MM.1S (cell line): ENCODE measurements at regions not wholly inside any gene's neighbourhood (a gene's known extent, or its start where the extent isn't known, plus 50 kb on each side); places are given as distances from the start of the nearest gene placed in this dataset.

ENCODE experiments used
- DNase-seq: peaks from one replicate; pipeline ENCODE4 v3.0.0-alpha.2; 2015
- H2AFZ ChIP-seq: fragments of 300-600 bp; sonication (generic); 2 replicates; pipeline ENCODE4 v1.6.0; 2016; ENCODE audit warnings: antibody characterized with exemption, low read length
- H3F3A ChIP-seq: fragments of 300-600 bp; sonication (generic); 2 replicates; pipeline ENCODE4 v1.6.1; 2016; ENCODE audit warnings: mild to moderate bottlenecking, antibody characterized with exemption, low read length, moderate library complexity, mixed read lengths; ENCODE audit not compliant: insufficient read depth
- H3K27ac ChIP-seq: fragments of 300-600 bp; sonication (generic); 2 replicates; pipeline ENCODE4 v1.5.1; 2016; ENCODE audit warnings: mild to moderate bottlenecking, low read length
- H3K27me3 ChIP-seq: fragments of 300-600 bp; sonication (generic); replicated peaks from 2 replicates; pipeline ENCODE4 v1.6.0; 2016; ENCODE audit warnings: low read length; ENCODE audit not compliant: insufficient read depth
- H3K36me3 ChIP-seq: fragments of 300-600 bp; sonication (generic); replicated peaks from 2 replicates; pipeline ENCODE4 v1.6.1; 2016; ENCODE audit warnings: mild to moderate bottlenecking, low read length, mixed read lengths; ENCODE audit not compliant: insufficient read depth
- H3K4me1 ChIP-seq: fragments of 300-600 bp; sonication (generic); 2 replicates; pipeline ENCODE4 v1.6.1; 2016; ENCODE audit warnings: low read length, mixed read lengths
- H3K4me2 ChIP-seq: fragments of 300-600 bp; sonication (generic); 2 replicates; pipeline ENCODE4 v1.6.0; 2016; ENCODE audit warnings: low read depth, low read length
- H3K4me3 ChIP-seq: fragments of 300-600 bp; sonication (generic); 2 replicates; pipeline ENCODE4 v1.5.1; 2016; ENCODE audit warnings: low read length, mixed read lengths
- H3K79me2 ChIP-seq: fragments of 300-600 bp; sonication (generic); 2 replicates; pipeline ENCODE4 v1.6.1; 2016; ENCODE audit warnings: mixed run types, low read length, mixed read lengths
- H3K9ac ChIP-seq: fragments of 300-600 bp; sonication (generic); 2 replicates; pipeline ENCODE4 v1.6.1; 2016; ENCODE audit warnings: low read length, mixed read lengths
- H3K9me2 ChIP-seq: fragments of 300-600 bp; sonication (generic); replicated peaks from 2 replicates; pipeline ENCODE4 v1.6.1; 2016; ENCODE audit warnings: mild to moderate bottlenecking, low read length, mixed read lengths; ENCODE audit not compliant: insufficient read depth
- H3K9me3 ChIP-seq: fragments of 300-600 bp; sonication (generic); replicated peaks from 2 replicates; pipeline ENCODE4 v1.6.1; 2016; ENCODE audit warnings: mild to moderate bottlenecking, low read length, mixed read lengths; ENCODE audit not compliant: insufficient read depth
- H4K20me1 ChIP-seq: fragments of 300-600 bp; sonication (generic); 2 replicates; pipeline ENCODE4 v1.6.1; 2016; ENCODE audit warnings: mild to moderate bottlenecking, low read length, moderate library complexity, mixed read lengths; ENCODE audit not compliant: insufficient read depth
- EZH2 ChIP-seq: fragments of 300-600 bp; sonication (generic); optimal IDR thresholded peaks from 2 replicates; pipeline ENCODE3; 2017; ENCODE audit warnings: low read depth, mild to moderate bottlenecking, antibody characterized with exemption, low read length, mixed read lengths
- EZH2phosphoT487 ChIP-seq: fragments of 300-600 bp; sonication (generic); IDR thresholded peaks from 2 replicates; pipeline ENCODE4 v1.6.1; 2018; ENCODE audit warnings: antibody characterized with exemption, low read length
- TF ChIP-seq, protein P1 (sequence below): fragments of 300-600 bp; sonication (generic); IDR thresholded peaks from 2 replicates; pipeline ENCODE4 v1.5.1; 2016; ENCODE audit warnings: antibody characterized with exemption, low read length, mixed read lengths

DNA sequence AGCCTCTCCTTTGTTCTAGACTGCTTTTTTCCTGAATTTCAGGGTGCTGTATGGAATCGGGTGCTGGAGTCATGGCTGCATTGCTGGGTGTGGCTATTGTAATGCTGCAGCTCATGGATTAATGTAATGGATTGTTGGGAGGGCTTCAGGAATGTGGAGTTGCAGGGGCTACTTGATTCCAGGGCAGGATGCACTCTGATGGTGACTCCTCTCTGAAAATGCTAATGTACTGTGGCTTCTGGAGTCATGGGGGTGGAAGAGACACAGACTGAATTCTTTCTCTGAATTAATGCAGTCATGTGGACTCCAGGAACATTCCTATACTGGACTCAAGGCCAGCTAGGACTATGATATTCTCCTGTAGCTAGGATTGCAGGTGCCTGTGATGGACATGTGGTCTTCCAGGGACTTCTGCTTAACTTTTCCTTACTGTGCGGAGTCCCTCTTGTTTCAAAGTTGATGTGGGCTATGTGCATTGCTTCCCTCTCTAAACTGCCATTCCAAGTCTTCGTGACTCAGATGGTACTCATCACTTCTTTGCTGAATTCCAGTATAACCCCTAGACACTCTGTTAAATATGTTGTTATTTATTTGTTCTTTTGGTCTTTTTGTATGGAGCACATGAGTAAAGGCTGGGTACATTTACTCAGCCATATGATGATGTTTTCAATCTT, 396.2 kb downstream of the KCTD16 start:
- TF ChIP-seq EZH2 = no peak
- TF ChIP-seq, protein P1, sequence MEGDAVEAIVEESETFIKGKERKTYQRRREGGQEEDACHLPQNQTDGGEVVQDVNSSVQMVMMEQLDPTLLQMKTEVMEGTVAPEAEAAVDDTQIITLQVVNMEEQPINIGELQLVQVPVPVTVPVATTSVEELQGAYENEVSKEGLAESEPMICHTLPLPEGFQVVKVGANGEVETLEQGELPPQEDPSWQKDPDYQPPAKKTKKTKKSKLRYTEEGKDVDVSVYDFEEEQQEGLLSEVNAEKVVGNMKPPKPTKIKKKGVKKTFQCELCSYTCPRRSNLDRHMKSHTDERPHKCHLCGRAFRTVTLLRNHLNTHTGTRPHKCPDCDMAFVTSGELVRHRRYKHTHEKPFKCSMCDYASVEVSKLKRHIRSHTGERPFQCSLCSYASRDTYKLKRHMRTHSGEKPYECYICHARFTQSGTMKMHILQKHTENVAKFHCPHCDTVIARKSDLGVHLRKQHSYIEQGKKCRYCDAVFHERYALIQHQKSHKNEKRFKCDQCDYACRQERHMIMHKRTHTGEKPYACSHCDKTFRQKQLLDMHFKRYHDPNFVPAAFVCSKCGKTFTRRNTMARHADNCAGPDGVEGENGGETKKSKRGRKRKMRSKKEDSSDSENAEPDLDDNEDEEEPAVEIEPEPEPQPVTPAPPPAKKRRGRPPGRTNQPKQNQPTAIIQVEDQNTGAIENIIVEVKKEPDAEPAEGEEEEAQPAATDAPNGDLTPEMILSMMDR = no peak
- TF ChIP-seq EZH2phosphoT487 = no peak
- no peak overlapping the region for H3K27ac ChIP-seq
- DNase-seq = no peak

DNA sequence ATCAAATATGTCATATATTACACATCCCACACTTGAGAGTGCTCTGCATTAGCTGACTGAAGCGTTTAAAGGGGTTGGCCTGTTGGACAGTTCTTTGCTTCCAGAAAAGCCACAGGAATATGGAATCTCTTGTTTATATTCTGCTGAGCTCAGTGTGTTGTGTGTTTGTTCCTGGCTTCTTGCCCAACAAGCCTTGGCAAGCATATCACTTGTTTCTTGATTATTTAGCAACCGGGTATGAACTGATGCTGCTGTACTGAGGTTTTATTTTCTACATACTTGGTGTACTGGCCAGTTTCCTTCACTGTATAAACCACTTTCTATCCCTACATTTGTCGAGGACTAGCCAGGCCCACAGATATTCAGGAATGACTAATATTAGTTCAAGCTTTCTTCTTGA, 378.9 kb downstream of the KCTD16 start:
- no peak for DNase-seq
- Histone ChIP-seq H4K20me1 (no peaks in the 10 kb centered on the region), H3K9ac (no peak overlapping the region), H3K79me2 (no peaks in the 10 kb centered on the region), H3K4me3 (no peak overlapping the region), H3K4me2 (no peak overlapping the region), H3K27ac (no peak overlapping the region), H3K27me3 (no peaks in the 10 kb centered on the region), H3K4me1 (no peaks in the 10 kb centered on the region), H3K36me3 (no peaks in the 10 kb centered on the region), H3K9me2 (no peaks in the 10 kb centered on the region), H3K9me3 (no peaks in the 10 kb centered on the region), H3F3A (no peaks in the 10 kb centered on the region), H2AFZ (no peak overlapping the region)
- TF ChIP-seq, protein P1 = no peak
- no peak for TF ChIP-seq EZH2
- TF ChIP-seq EZH2phosphoT487 = no peak

More for the DNA sequence above, 396.2 kb downstream of the KCTD16 start:
- Histone ChIP-seq H3K4me3 (no peak overlapping the region), H3K4me1 (no peaks in the 10 kb centered on the region), H2AFZ (no peak overlapping the region), H4K20me1 (no peaks in the 10 kb centered on the region), H3K79me2 (no peaks in the 10 kb centered on the region), H3K36me3 (no peaks in the 10 kb centered on the region), H3K9ac (no peak overlapping the region), H3K27me3 (no peaks in the 10 kb centered on the region), H3K9me2 (no peaks in the 10 kb centered on the region), H3K9me3 (no peaks in the 10 kb centered on the region), H3F3A (no peaks in the 10 kb centered on the region), H3K4me2 (no peak overlapping the region)

DNA sequence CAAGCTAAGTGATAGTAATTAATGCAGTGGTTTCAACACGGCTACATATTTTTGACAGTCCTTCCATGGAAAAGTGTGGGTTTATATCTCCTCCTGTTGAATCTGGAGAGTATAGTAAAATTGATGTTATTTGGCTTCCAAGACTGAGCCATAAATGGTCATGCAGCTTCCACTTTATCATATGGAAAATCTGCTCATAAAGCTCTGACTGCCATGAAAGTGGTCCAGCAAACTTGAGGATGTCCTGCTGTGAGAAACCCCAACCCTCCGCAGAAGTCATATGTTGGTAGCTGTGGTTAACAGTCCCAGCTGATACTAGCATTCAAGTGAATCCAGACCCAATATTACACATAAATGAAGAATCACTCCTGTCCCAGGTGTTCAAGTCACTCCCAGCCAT, 378.3 kb downstream of the KCTD16 start:
- Histone ChIP-seq H4K20me1 (no peaks in the 10 kb centered on the region), H3K4me2 (no peak overlapping the region), H3K27ac (no peak overlapping the region), H3K36me3 (no peaks in the 10 kb centered on the region), H3K9me3 (no peaks in the 10 kb centered on the region), H3K79me2 (no peaks in the 10 kb centered on the region), H3F3A (no peaks in the 10 kb centered on the region), H3K9me2 (no peaks in the 10 kb centered on the region), H3K9ac (no peak overlapping the region), H3K4me3 (no peak overlapping the region), H2AFZ (no peak overlapping the region), H3K4me1 (no peaks in the 10 kb centered on the region), H3K27me3 (no peaks in the 10 kb centered on the region)
- TF ChIP-seq, protein P1 = no peak
- no peak for DNase-seq
